C4-2B (cell line): ENCODE measurements at regions not wholly inside any gene's neighbourhood (a gene's known extent, or its start where the extent isn't known, plus 50 kb on each side); places are given as distances from the start of the nearest gene placed in this dataset.

Experiments used
- ZFX ChIP-seq: fragments of 450-650 bp; IDR thresholded peaks from 2 replicates; pipeline ENCODE4 v1.6.1; 2017
- TF ChIP-seq, protein P1 (sequence below): fragments of 450-650 bp; conservative IDR thresholded peaks from 2 replicates; pipeline ENCODE4 v1.5.1; 2017; ENCODE audit warnings: mild to moderate bottlenecking

DNA sequence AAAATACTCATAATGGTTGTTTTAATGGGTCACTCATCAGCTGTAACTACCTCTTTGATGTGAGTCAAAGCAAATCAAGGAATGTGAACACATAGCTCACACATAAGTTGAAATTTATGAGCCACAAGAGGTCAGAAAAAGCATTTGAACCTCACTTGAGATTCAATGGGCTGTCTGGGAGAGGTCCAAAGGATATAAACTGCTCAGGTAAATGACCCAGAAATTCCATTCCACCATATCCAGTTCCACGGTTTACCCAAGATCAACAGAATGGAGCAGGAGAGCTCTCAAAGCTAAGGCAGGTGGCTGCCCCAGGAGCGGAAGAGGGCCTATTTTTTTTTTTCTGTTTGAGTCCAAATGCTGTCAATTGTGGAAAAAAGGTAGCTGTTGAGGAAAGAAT lies 464.1 kb downstream of the TNS1 start:
- TF ChIP-seq, protein P1, sequence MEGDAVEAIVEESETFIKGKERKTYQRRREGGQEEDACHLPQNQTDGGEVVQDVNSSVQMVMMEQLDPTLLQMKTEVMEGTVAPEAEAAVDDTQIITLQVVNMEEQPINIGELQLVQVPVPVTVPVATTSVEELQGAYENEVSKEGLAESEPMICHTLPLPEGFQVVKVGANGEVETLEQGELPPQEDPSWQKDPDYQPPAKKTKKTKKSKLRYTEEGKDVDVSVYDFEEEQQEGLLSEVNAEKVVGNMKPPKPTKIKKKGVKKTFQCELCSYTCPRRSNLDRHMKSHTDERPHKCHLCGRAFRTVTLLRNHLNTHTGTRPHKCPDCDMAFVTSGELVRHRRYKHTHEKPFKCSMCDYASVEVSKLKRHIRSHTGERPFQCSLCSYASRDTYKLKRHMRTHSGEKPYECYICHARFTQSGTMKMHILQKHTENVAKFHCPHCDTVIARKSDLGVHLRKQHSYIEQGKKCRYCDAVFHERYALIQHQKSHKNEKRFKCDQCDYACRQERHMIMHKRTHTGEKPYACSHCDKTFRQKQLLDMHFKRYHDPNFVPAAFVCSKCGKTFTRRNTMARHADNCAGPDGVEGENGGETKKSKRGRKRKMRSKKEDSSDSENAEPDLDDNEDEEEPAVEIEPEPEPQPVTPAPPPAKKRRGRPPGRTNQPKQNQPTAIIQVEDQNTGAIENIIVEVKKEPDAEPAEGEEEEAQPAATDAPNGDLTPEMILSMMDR: no peak
- no peak for TF ChIP-seq ZFX
